ENCODE measurements at regions not wholly inside any gene's neighbourhood (a gene's known extent, or its start where the extent isn't known, plus 50 kb on each side); places are given as distances from the start of the nearest gene placed in this dataset.

DNA sequence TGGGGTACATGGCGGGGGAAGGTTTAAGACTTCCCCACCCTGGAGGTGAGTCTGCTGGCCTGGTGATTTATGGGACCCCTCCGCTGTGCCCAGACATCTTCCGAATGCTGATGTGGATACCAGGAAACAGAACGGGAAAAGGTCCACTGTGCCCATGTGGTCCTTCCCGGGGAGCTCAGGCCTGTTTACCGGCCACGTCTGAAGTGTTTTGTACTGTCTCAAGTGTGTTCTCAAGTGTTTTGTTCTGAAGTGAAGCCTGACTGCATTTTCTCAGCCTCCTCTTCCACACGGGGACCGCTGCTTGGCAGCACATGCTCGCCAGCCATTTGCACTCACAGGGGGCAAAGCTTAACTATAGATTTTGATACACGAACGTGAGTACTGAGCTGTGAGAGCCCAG, 127.2 kb downstream of the TEX36 start:
- TF ChIP-seq, protein P1, sequence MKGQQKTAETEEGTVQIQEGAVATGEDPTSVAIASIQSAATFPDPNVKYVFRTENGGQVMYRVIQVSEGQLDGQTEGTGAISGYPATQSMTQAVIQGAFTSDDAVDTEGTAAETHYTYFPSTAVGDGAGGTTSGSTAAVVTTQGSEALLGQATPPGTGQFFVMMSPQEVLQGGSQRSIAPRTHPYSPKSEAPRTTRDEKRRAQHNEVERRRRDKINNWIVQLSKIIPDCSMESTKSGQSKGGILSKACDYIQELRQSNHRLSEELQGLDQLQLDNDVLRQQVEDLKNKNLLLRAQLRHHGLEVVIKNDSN (IDR thresholded peaks at IDR 0.05; ENCODE audit: borderline replicate concordance, extremely low read length, insufficient read depth, low read depth, low read length), result no peak
- TF ChIP-seq WRNIP1 (IDR thresholded peaks at IDR 0.05; ENCODE audit: borderline replicate concordance, low read depth, low read length), result no peak
- no peak for TF ChIP-seq POLR2AphosphoS5 (IDR thresholded peaks at IDR 0.05; ENCODE audit: low read length)
- TF ChIP-seq CUX1 (IDR thresholded peaks at IDR 0.05; ENCODE audit: insufficient replicate concordance, low read depth, low read length), result no peak
- no peak for TF ChIP-seq SPI1 (IDR thresholded peaks at IDR 0.05; ENCODE audit: borderline replicate concordance, insufficient read depth, low read depth, low read length)
- ChIA-PET SMC1A (ENCODE audit: uncharacterized antibody, unreplicated experiment) (no interaction called here), CTCF (no interaction called here), POLR2A (no interaction called here), RAD21 (ENCODE audit: unreplicated experiment) (no interaction called here)
- intact Hi-C loops (cut with micrococcal nuclease; ENCODE audit: unreplicated experiment), result no loop called here
- Histone ChIP-seq H3K36me3 (ENCODE audit: control insufficient read depth in 2 of 2, insufficient read depth in 2 of 2, low read length in 1 of 2) (no peaks in the 10 kb centered on the region), H3K27ac (ENCODE audit: control insufficient read depth, insufficient read depth) (no peak overlapping the region), H3K27me3 (replicated peaks in 1 of 2; ENCODE audit: control insufficient read depth in 2 of 2, insufficient read depth in 2 of 2, low read length in 1 of 2) (no peaks in the 10 kb centered on the region; a peak in 1 of 4 replicates), H3K9me3 (replicated peaks; ENCODE audit: control insufficient read depth, insufficient read depth, low read length) (no peaks in the 10 kb centered on the region), H3K4me1 (ENCODE audit: control insufficient read depth, insufficient read depth, low read length) (no peaks in the 10 kb centered on the region), H3K9ac (ENCODE audit: control insufficient read depth, insufficient read depth, low read length) (no peak overlapping the region), H3K79me2 (ENCODE audit: control insufficient read depth, insufficient read depth, low read length) (no peaks in the 10 kb centered on the region), H3K4me3 (no peak overlapping the region), H4K20me1 (ENCODE audit: control insufficient read depth, insufficient read depth) (no peaks in the 10 kb centered on the region), H3K4me2 (ENCODE audit: control insufficient read depth, insufficient read depth) (no peak overlapping the region), H2AFZ (ENCODE audit: control insufficient read depth, low read depth, low read length) (no peak overlapping the region)
- DNase-seq (ENCODE audit: low read depth, low spot score), result no peak
- WGBS (ENCODE audit: insufficient coverage, insufficient replicate concordance, low lambda C conversion rate, missing lambda C conversion rate), result 33% methylated on average over 12 of the region's 12 CpGs
- ATAC-seq, result no peak
- in situ Hi-C loops (cut with MboI), result no loop called here
- FAIRE-seq, result no peak
- BruUV-seq (replicated peaks), result no TSS peak
